Activated CD4-positive, alpha-beta T cell treated with anti-CD3 and anti-CD28 coated beads, Interleukin-2, amount 10 ng/mL, durations not matched to agents 24 days and 14 days (primary cell): ENCODE measurements at regions not wholly inside any gene's neighbourhood (a gene's known extent, or its start where the extent isn't known, plus 50 kb on each side); places are given as distances from the start of the nearest gene placed in this dataset.
A peak's percentile ranks its signal among the peaks of the same experiment; 100 is the strongest.

Experiments
- DNase-seq: peaks from one replicate; pipeline ENCODE4 v3.0.0; 2022
- H3K27ac Mint-ChIP-seq: one replicate; pipeline ENCODE4 v1.8.0; 2022; ENCODE audit warnings: mild to moderate bottlenecking, mixed read lengths
- H3K27me3 Mint-ChIP-seq: one replicate; pipeline ENCODE4 v1.8.0; 2022; ENCODE audit warnings: mixed read lengths
- H3K36me3 Mint-ChIP-seq: one replicate; pipeline ENCODE4 v1.8.0; 2022; ENCODE audit warnings: low read depth, mild to moderate bottlenecking, mixed read lengths
- H3K4me1 Mint-ChIP-seq: one replicate; pipeline ENCODE4 v1.8.0; 2021; ENCODE audit warnings: mixed read lengths
- H3K4me3 Mint-ChIP-seq: one replicate; pipeline ENCODE4 v1.8.0; 2022; ENCODE audit warnings: mild to moderate bottlenecking, moderate library complexity, mixed read lengths
- H3K9me3 Mint-ChIP-seq: one replicate; pipeline ENCODE4 v1.8.0; 2021; ENCODE audit warnings: mixed read lengths
- intact Hi-C: fragments of 100-400 bp; cut with micrococcal nuclease; formaldehyde crosslinking; loops from one replicate; pipeline ENCODE4 v1.15.1; 2023

GRCh38 chr2:18991177-18992168 lies 366.9 kb downstream of the OSR1 start:
- intact Hi-C loops, result no loop called here
- no peaks in the 10 kb centered on the region for H3K4me1 Mint-ChIP-seq

DNA sequence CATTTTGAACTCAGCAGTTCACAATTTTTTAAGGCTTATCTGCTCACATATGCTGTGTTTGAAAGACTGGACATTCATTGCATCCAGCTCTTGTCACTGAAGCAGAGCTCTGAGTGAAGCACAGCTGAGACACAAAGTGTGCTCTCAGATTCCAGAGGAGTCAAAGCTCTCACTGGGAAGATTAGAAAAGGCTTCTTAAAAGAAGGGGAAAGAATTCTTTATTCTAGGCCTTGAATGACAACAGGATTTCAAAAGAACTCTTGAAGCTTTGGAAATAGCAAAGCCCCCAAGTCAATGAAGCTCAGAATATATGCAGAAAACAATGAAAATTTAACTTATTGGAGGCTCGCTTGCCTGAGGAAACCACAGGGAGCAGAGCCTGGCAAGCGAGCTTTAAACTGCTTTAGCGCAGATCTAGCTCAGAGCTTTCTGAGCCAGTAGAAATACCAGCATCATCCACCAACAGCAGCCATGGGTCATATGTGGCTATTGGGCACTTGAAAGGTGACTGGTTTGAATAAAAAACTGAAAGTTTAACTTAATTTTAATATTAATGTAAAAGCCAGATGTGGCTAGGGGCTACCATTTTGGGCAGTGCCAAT lies 369.7 kb downstream of the OSR1 start:
- no peak for DNase-seq
- H3K27ac Mint-ChIP-seq, result no peak overlapping the region
- intact Hi-C loops, result no loop called here
- H3K36me3 Mint-ChIP-seq, result no peaks in the 10 kb centered on the region
- no peak overlapping the region for H3K4me3 Mint-ChIP-seq
- no peaks in the 10 kb centered on the region for H3K27me3 Mint-ChIP-seq
- H3K9me3 Mint-ChIP-seq, result no peaks in the 10 kb centered on the region
- H3K4me1 Mint-ChIP-seq, result no peaks in the 10 kb centered on the region

More at GRCh38 chr2:18991177-18992168, 366.9 kb downstream of the OSR1 start:
- Mint-ChIP-seq H3K36me3 (no peaks in the 10 kb centered on the region), H3K4me3 (no peak overlapping the region), H3K27ac (no peak overlapping the region), H3K9me3 (no peaks in the 10 kb centered on the region), H3K27me3 (no peaks in the 10 kb centered on the region)
- no peak for DNase-seq

GRCh38 chr2:18987592-18988073 lies 370.8 kb downstream of the OSR1 start:
- no peaks in the 10 kb centered on the region for H3K36me3 Mint-ChIP-seq
- intact Hi-C loops, result no loop called here
- H3K27me3 Mint-ChIP-seq, result no peaks in the 10 kb centered on the region

DNA sequence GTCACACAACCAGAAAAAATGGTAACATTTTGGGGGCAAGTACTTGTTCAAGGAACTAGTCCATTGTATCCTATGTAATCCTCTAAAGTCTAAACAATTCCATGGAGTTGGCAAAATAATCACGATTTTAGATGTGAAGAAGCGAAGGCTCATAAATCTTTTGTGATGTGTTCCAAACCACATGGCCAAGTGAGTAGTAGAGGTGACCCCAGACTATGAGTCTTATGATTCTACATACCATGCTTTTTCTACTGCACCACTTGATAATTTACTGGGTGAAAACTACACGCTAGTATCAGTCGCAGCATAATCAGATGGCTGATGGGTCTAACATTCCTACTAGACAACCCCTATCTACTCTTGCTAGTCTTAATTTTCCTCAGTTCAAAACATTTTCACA lies 371.4 kb downstream of the OSR1 start:
- intact Hi-C loops, result no loop called here
- Mint-ChIP-seq H3K4me3 (no peak overlapping the region), H3K36me3 (no peaks in the 10 kb centered on the region), H3K9me3 (no peaks in the 10 kb centered on the region), H3K4me1 (no peaks in the 10 kb centered on the region), H3K27me3 (no peaks in the 10 kb centered on the region), H3K27ac (no peak overlapping the region)
- DNase-seq, result no peak

More at GRCh38 chr2:18987592-18988073, 370.8 kb downstream of the OSR1 start:
- Mint-ChIP-seq H3K4me1 (no peaks in the 10 kb centered on the region), H3K4me3 (no peak overlapping the region), H3K27ac (no peak overlapping the region), H3K9me3 (no peaks in the 10 kb centered on the region)
- no peak for DNase-seq

DNA sequence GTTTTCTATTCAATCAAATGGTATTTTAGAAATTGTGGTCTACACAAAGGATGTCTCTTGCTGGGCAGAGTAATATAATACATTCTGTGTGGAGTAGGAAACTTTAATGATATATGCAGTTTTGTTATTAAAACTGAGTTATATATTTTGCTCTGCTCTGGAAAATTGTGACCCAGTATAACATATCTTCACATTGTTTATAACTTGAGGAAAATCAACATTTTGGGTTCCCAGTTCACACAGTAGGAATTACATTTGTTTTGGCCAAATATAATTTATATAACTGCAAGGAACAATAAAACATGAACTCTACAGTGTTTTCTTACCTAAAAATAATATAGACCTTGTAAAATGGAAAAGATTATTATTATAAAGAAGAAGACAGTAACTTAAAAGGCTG lies 372.4 kb downstream of the OSR1 start:
- intact Hi-C loops, result no loop called here
- H3K36me3 Mint-ChIP-seq, result no peaks in the 10 kb centered on the region
- no peak overlapping the region for H3K4me3 Mint-ChIP-seq
- H3K4me1 Mint-ChIP-seq, result no peaks in the 10 kb centered on the region
- no peak overlapping the region for H3K27ac Mint-ChIP-seq
- H3K9me3 Mint-ChIP-seq, result no peaks in the 10 kb centered on the region
- DNase-seq, result no peak
- H3K27me3 Mint-ChIP-seq, result no peaks in the 10 kb centered on the region

- DNase-seq, result no peak
- Mint-ChIP-seq H3K27ac (no peak overlapping the region), H3K9me3 (no peaks in the 10 kb centered on the region), H3K4me1 (no peaks in the 10 kb centered on the region), H3K36me3 (no peaks in the 10 kb centered on the region), H3K4me3 (no peak overlapping the region), H3K27me3 (no peaks in the 10 kb centered on the region)
- intact Hi-C loops, result no loop called here
Measured at GRCh38 chr2:18980786-18981430, 377.5 kb downstream of the OSR1 start.

- intact Hi-C loops, result no loop called here
- Mint-ChIP-seq H3K27me3 (no peaks in the 10 kb centered on the region), H3K4me1 (no peaks in the 10 kb centered on the region), H3K36me3 (no peaks in the 10 kb centered on the region), H3K4me3 (no peak overlapping the region), H3K9me3 (no peaks in the 10 kb centered on the region), H3K27ac (no peak overlapping the region)
- no peak for DNase-seq
Measured at GRCh38 chr2:18980104-18980785, 378.2 kb downstream of the OSR1 start.

DNA sequence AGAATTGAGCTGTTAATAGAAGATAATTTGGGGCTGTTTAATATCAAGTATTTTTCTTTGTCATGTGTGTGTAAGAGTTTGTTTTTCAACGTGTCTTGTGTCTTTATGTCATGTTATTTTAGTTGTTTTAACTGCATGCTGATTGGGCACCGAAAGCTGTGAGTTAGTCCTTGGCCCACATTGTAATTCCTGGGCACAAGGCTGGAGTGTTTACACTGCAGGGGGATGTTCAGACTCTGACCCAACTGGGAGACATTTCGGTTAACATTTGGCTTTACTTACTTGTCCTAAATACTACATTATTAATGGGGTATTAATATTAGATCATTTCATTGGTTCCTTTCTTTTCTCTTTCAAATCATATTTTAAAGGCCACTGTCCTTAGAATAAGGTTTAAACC lies 381.0 kb downstream of the OSR1 start:
- H3K27me3 Mint-ChIP-seq, result no peaks in the 10 kb centered on the region
- DNase-seq, result peak; percentile 4
- H3K4me1 Mint-ChIP-seq, result no peaks in the 10 kb centered on the region
- H3K9me3 Mint-ChIP-seq, result no peaks in the 10 kb centered on the region
- H3K36me3 Mint-ChIP-seq, result no peaks in the 10 kb centered on the region
- H3K27ac Mint-ChIP-seq, result no peak overlapping the region
- intact Hi-C loops, result no loop called here
- no peak overlapping the region for H3K4me3 Mint-ChIP-seq

DNA sequence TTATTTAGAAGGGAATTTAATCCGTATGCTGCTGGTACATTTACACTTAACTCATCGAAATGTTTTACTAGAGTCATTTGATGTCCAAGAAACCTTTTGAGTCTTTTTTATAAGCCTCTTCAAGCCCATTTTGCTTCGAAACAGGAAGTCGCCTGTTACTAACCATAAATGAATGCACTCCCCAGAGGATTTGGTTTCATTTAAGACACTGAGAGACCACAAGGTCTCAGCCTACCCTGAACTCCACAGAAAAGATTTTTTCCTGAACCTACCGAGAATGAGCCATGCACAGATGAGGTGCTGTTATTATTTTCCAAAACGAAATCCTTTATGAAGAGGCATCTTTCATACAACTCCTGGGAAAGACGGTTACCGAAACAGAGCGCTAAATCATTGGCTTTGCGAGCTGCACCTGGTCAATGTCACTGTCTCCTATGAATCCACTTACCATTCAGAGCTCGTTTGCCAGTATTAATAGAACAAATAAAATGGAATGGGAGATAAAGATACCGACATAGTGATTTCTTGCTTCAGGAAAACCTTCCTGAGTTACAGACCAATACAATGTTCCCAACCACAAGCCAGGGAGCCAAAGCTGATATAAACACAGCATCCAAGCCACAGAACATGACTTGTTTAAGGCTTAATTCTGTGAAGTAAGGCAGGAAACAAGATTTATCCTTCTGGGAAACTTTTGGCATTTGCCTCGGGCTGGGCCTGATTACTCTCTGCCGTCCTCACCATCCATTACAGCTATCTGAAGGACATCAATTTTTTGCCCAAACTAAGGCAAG lies 382.1 kb downstream of the OSR1 start:
- DNase-seq, result peak; percentile 29
- Mint-ChIP-seq H3K27me3 (no peaks in the 10 kb centered on the region), H3K4me1 (no peaks in the 10 kb centered on the region), H3K36me3 (no peaks in the 10 kb centered on the region), H3K27ac (no peak overlapping the region), H3K9me3 (no peaks in the 10 kb centered on the region), H3K4me3 (no peak overlapping the region)
- intact Hi-C loops, result no loop called here

GRCh38 chr2:18975506-18976167 lies 382.8 kb downstream of the OSR1 start:
- Mint-ChIP-seq H3K27me3 (no peaks in the 10 kb centered on the region), H3K36me3 (no peaks in the 10 kb centered on the region), H3K9me3 (no peaks in the 10 kb centered on the region), H3K27ac (no peak overlapping the region), H3K4me1 (no peaks in the 10 kb centered on the region), H3K4me3 (no peak overlapping the region)
- peak; percentile 29 for DNase-seq
- intact Hi-C loops, result no loop called here

DNA sequence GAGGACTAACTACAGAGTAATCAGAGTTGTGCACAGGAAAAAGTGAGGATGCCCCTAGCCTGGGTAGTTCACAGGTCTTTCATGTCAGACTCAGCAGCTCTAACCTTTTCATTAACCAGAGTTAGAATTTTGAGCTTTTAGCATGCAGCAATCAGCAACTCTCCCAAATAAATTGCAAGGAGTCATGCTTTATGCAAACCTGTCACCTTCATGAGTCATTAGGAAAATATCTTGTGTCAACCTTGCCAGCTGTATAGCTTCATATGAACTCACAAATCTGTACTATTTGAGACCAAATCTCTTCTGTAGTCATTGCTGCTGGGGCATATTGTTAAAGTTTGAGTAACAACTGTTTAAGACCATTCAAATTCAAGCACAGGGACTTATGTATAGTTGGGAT lies 382.3 kb upstream of the NT5C1B start:
- Mint-ChIP-seq H3K27me3 (no peaks in the 10 kb centered on the region), H3K9me3 (no peaks in the 10 kb centered on the region), H3K4me1 (no peaks in the 10 kb centered on the region), H3K4me3 (no peak overlapping the region), H3K27ac (no peak overlapping the region), H3K36me3 (no peaks in the 10 kb centered on the region)
- DNase-seq, result no peak
- intact Hi-C loops, result no loop called here

GRCh38 chr2:18971069-18971378 lies 381.7 kb upstream of the NT5C1B start:
- intact Hi-C loops, result no loop called here
- no peaks in the 10 kb centered on the region for H3K4me1 Mint-ChIP-seq
- H3K27ac Mint-ChIP-seq, result no peak overlapping the region
- no peak overlapping the region for H3K4me3 Mint-ChIP-seq
- no peak for DNase-seq
- no peaks in the 10 kb centered on the region for H3K27me3 Mint-ChIP-seq
- no peaks in the 10 kb centered on the region for H3K9me3 Mint-ChIP-seq
- no peaks in the 10 kb centered on the region for H3K36me3 Mint-ChIP-seq

DNA sequence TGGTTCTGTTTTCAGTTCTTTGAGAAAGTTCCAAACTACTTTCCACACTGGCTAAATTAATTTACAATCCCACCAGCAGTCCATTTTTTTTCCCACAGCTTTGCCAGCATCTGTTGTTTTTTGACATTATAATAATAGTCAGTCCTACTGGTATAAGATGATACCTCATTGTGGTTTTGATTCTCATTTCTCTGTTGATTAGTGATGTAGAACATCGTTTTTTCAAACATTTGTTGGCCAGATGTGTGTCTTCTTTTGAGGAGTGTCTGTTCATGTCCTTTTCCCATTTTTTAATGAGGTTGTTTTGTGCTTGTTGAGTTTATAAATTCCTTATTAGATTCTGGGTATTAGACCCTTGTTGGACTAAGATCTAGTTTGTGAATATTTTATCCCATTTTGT lies 376.8 kb upstream of the NT5C1B start:
- DNase-seq, result no peak
- H3K4me1 Mint-ChIP-seq, result no peaks in the 10 kb centered on the region
- no peaks in the 10 kb centered on the region for H3K9me3 Mint-ChIP-seq
- no peak overlapping the region for H3K27ac Mint-ChIP-seq
- H3K27me3 Mint-ChIP-seq, result no peaks in the 10 kb centered on the region
- intact Hi-C loops, result no loop called here
- H3K4me3 Mint-ChIP-seq, result no peak overlapping the region
- no peaks in the 10 kb centered on the region for H3K36me3 Mint-ChIP-seq
